Cardiac fibroblast (primary cell): ENCODE measurements at regions not wholly inside any gene's neighbourhood (a gene's known extent, or its start where the extent isn't known, plus 50 kb on each side); places are given as distances from the start of the nearest gene placed in this dataset.

Source experiments
- DNase-seq, 2 donors: peaks; one replicate each; pipeline versions ENCODE4 v3.0.0 to v3.0.0-alpha.2; 2010; ENCODE audit warnings: low read depth in 2 of 2
- H3K4me3 ChIP-seq, 2 donors: replicated peaks in 1 of 2; 1 replicate in 1 of 2; 2 replicates in 1 of 2; pipeline ENCODE4 v1.5.1; 2011; ENCODE audit warnings: low read depth in 2 of 2, low read length in 2 of 2, mild to moderate bottlenecking in 2 of 2, moderate library complexity in 1 of 2
- CTCF ChIP-seq: IDR thresholded peaks from one replicate; pipeline ENCODE4 v1.5.1; 2011; ENCODE audit warnings: low read depth, mild to moderate bottlenecking, low read length, inconsistent platforms

GRCh38 chr14:38788060-38788459 lies 315.0 kb downstream of the SEC23A start:
- no peak for DNase-seq
- H3K4me3 ChIP-seq = no peak overlapping the region
- no peak for TF ChIP-seq CTCF

- no peak overlapping the region for H3K4me3 ChIP-seq
- no peak for TF ChIP-seq CTCF
- DNase-seq = no peak
Measured at GRCh38 chr14:38786921-38787320, 316.1 kb downstream of the SEC23A start.

GRCh38 chr14:38777401-38777800 lies 325.6 kb downstream of the SEC23A start:
- no peak for TF ChIP-seq CTCF

GRCh38 chr14:38775986-38776385 lies 327.0 kb downstream of the SEC23A start:
- no peak overlapping the region for H3K4me3 ChIP-seq
- no peak for TF ChIP-seq CTCF
- DNase-seq = no peak

More at GRCh38 chr14:38777401-38777800, 325.6 kb downstream of the SEC23A start:
- DNase-seq = no peak
- H3K4me3 ChIP-seq = no peak overlapping the region

- H3K4me3 ChIP-seq = no peak overlapping the region
- no peak for TF ChIP-seq CTCF
- DNase-seq = no peak
Measured at GRCh38 chr14:38774162-38774561, 328.9 kb downstream of the SEC23A start.

GRCh38 chr14:38770251-38770650 lies 332.8 kb downstream of the SEC23A start:
- TF ChIP-seq CTCF = no peak
- H3K4me3 ChIP-seq = no peak overlapping the region
- DNase-seq = no peak

- no peak for TF ChIP-seq CTCF
- H3K4me3 ChIP-seq = no peak overlapping the region
- DNase-seq = no peak
Measured at GRCh38 chr14:38762845-38763244, 340.2 kb downstream of the SEC23A start.
